Neural cell (in vitro differentiated cells): ENCODE measurements at regions not wholly inside any gene's neighbourhood (a gene's known extent, or its start where the extent isn't known, plus 50 kb on each side); places are given as distances from the start of the nearest gene placed in this dataset.

Experiments used
- H2AFZ ChIP-seq: fragments of 200-600, 300-800 bp; sonication (generic), shearing (Covaris generic); 2 replicates; pipeline ENCODE4 v1.6.0; 2014; ENCODE audit warnings: low read depth, mild to moderate bottlenecking, antibody characterized with exemption, low read length, moderate library complexity
- H3F3A ChIP-seq: fragments of 200-600 bp; shearing (Covaris generic); 2 replicates; pipeline ENCODE4 v1.6.1; 2016; ENCODE audit warnings: mild to moderate bottlenecking, moderate library complexity, mixed read lengths, antibody characterized with exemption, low read length; ENCODE audit not compliant: insufficient read depth, poor library complexity, severe bottlenecking
- H3K27ac ChIP-seq: fragments of 200-600, 300-800 bp; sonication (generic), shearing (Covaris generic); 2 replicates; pipeline ENCODE4 v1.5.1; 2014; ENCODE audit warnings: mild to moderate bottlenecking, low read length, moderate library complexity
- H3K27me3 ChIP-seq: fragments of 300-800, 200-600 bp; sonication (generic), shearing (Covaris generic); 2 replicates; pipeline ENCODE4 v1.6.0; 2014; ENCODE audit warnings: mild to moderate bottlenecking, low read depth, low read length, moderate library complexity; ENCODE audit not compliant: insufficient read depth
- H3K36me3 ChIP-seq: fragments of 300-800, 200-600 bp; sonication (generic), shearing (Covaris generic); 2 replicates; pipeline ENCODE4 v1.5.1; 2014; ENCODE audit warnings: mild to moderate bottlenecking, antibody characterized with exemption, low read length, moderate library complexity; ENCODE audit not compliant: insufficient read depth
- H3K4me2 ChIP-seq: fragments of 300-800, 200-600 bp; sonication (generic), shearing (Covaris generic); 2 replicates; pipeline ENCODE4 v1.6.0; 2014; ENCODE audit warnings: mild to moderate bottlenecking, low read length
- H3K4me3 ChIP-seq: fragments of 300-800, 200-600 bp; sonication (generic), shearing (Covaris generic); 2 replicates; pipeline ENCODE4 v1.5.1; 2014; ENCODE audit warnings: mild to moderate bottlenecking, low read length, moderate library complexity
- H3K79me2 ChIP-seq: fragments of 200-600 bp; shearing (Covaris generic); replicated peaks from 2 replicates; pipeline ENCODE4 v1.6.0; 2014; ENCODE audit warnings: mild to moderate bottlenecking, low read length, moderate library complexity; ENCODE audit not compliant: insufficient read depth
- H3K9ac ChIP-seq: fragments of 300-800, 200-600 bp; sonication (generic), shearing (Covaris generic); 2 replicates; pipeline ENCODE4 v1.6.1; 2016; ENCODE audit warnings: mild to moderate bottlenecking, low read length, mixed read lengths
- H3K9me2 ChIP-seq: fragments of 200-600 bp; shearing (Covaris generic); 2 replicates; pipeline ENCODE4 v1.6.1; 2016; ENCODE audit warnings: mild to moderate bottlenecking, low read length, mixed read lengths; ENCODE audit not compliant: insufficient read depth
- H3K9me3 ChIP-seq: fragments of 200-600, 300-800 bp; sonication (generic), shearing (Covaris generic); 2 replicates; pipeline ENCODE4 v1.6.1; 2016; ENCODE audit warnings: mild to moderate bottlenecking, mixed run types, low read length, moderate library complexity, mixed read lengths
- H4K20me1 ChIP-seq: fragments of 200-600 bp; shearing (Covaris generic); 2 replicates; pipeline ENCODE4 v1.6.1; 2016; ENCODE audit warnings: mild to moderate bottlenecking, mixed run types; ENCODE audit not compliant: insufficient read depth
- CTCF ChIP-seq: fragments of 450-650 bp; IDR thresholded peaks from 2 replicates; pipeline ENCODE4 v1.5.1; 2014; ENCODE audit warnings: antibody characterized with exemption, mild to moderate bottlenecking, moderate library complexity; ENCODE audit not compliant: poor library complexity, severe bottlenecking
- EP300 ChIP-seq: fragments of 450-650 bp; conservative IDR thresholded peaks from 2 replicates; pipeline ENCODE4 v1.6.1; 2014; ENCODE audit warnings: antibody characterized with exemption, mild to moderate bottlenecking, moderate library complexity; ENCODE audit not compliant: poor library complexity, severe bottlenecking
- EZH2 ChIP-seq: fragments of 200-600, 300-800 bp; shearing (Covaris generic), sonication (generic); IDR thresholded peaks from 2 replicates; pipeline ENCODE4 v1.6.1; 2014; ENCODE audit warnings: antibody characterized with exemption, low read length, borderline replicate concordance, mild to moderate bottlenecking; ENCODE audit not compliant: insufficient read depth, poor library complexity, severe bottlenecking
- MXI1 ChIP-seq: fragments of 450-650 bp; conservative IDR thresholded peaks from 2 replicates; pipeline ENCODE4 v1.6.1; 2014; ENCODE audit warnings: antibody characterized with exemption, mild to moderate bottlenecking; ENCODE audit not compliant: poor library complexity, severe bottlenecking
- POLR2AphosphoS5 ChIP-seq: IDR thresholded peaks from 2 replicates; pipeline ENCODE4 v1.6.1; 2012
- RAD21 ChIP-seq: fragments of 450-650 bp; conservative IDR thresholded peaks from 2 replicates; pipeline ENCODE4 v1.6.1; 2014; ENCODE audit warnings: antibody characterized with exemption, mild to moderate bottlenecking, moderate library complexity
- REST ChIP-seq: IDR thresholded peaks from 2 replicates; pipeline ENCODE4 v1.6.1; 2012; ENCODE audit warnings: borderline replicate concordance
- SMC3 ChIP-seq: fragments of 450-650 bp; conservative IDR thresholded peaks from 2 replicates; pipeline ENCODE4 v1.6.1; 2014; ENCODE audit warnings: antibody characterized with exemption, mild to moderate bottlenecking, moderate library complexity; ENCODE audit not compliant: poor library complexity
- TAF1 ChIP-seq: IDR thresholded peaks from 2 replicates; pipeline ENCODE4 v1.6.1; 2012; ENCODE audit warnings: low read depth

GRCh38 chr2:226079196-226079595, 679.7 kb downstream of the NYAP2 start (continued):
- TF ChIP-seq TAF1 = no peak

GRCh38 chr2:226078666-226079065, 679.2 kb downstream of the NYAP2 start:
- Histone ChIP-seq H3K36me3 (no peaks in the 10 kb centered on the region), H3K4me3 (no peak overlapping the region), H3F3A (no peaks in the 10 kb centered on the region), H3K9me3 (no peaks in the 10 kb centered on the region), H3K27me3 (no peaks in the 10 kb centered on the region), H2AFZ (no peak overlapping the region), H3K79me2 (no peaks in the 10 kb centered on the region), H3K4me2 (no peak overlapping the region), H3K9ac (no peak overlapping the region), H3K27ac (no peak overlapping the region), H3K9me2 (no peaks in the 10 kb centered on the region), H4K20me1 (no peaks in the 10 kb centered on the region)
- no peak for TF ChIP-seq SMC3
- no peak for TF ChIP-seq REST
- no peak for TF ChIP-seq POLR2AphosphoS5
- no peak for TF ChIP-seq EP300
- no peak for TF ChIP-seq RAD21
- no peak for TF ChIP-seq TAF1
- no peak for TF ChIP-seq EZH2
- TF ChIP-seq MXI1 = no peak
- no peak for TF ChIP-seq CTCF

- Histone ChIP-seq H2AFZ (no peak overlapping the region), H4K20me1 (no peaks in the 10 kb centered on the region), H3K79me2 (no peaks in the 10 kb centered on the region), H3K27ac (no peak overlapping the region), H3K36me3 (no peaks in the 10 kb centered on the region), H3F3A (no peaks in the 10 kb centered on the region), H3K9me2 (no peaks in the 10 kb centered on the region), H3K9me3 (no peaks in the 10 kb centered on the region), H3K27me3 (no peaks in the 10 kb centered on the region), H3K9ac (no peak overlapping the region), H3K4me2 (no peak overlapping the region), H3K4me3 (no peak overlapping the region)
- TF ChIP-seq EZH2 (no peak), SMC3 (no peak), MXI1 (no peak), RAD21 (no peak), EP300 (no peak), CTCF (no peak), POLR2AphosphoS5 (no peak), TAF1 (no peak), REST (no peak)
Measured at GRCh38 chr2:226077841-226078240, 678.3 kb downstream of the NYAP2 start.
